Fibroblast of the aortic adventitia (primary cell): ENCODE measurements at regions not wholly inside any gene's neighbourhood (a gene's known extent, or its start where the extent isn't known, plus 50 kb on each side); places are given as distances from the start of the nearest gene placed in this dataset.
"Not testable (repeated sequence)": the region's sequence is repeated elsewhere in the genome, so short reads cannot be mapped to it uniquely, and the experiment has no call there.

Experiments used
- DNase-seq: peaks from one replicate; pipeline ENCODE4 v3.0.0-alpha.2; 2010; ENCODE audit warnings: low read depth
- H3K4me3 ChIP-seq: 2 replicates; pipeline ENCODE4 v1.5.1; 2011; ENCODE audit warnings: low read depth, mild to moderate bottlenecking, control low read depth, low read length, moderate library complexity
- CTCF ChIP-seq: IDR thresholded peaks from 2 replicates; pipeline ENCODE4 v1.5.1; 2011; ENCODE audit warnings: mild to moderate bottlenecking, low read length, control low read depth, inconsistent platforms; ENCODE audit not compliant: insufficient read depth

DNA sequence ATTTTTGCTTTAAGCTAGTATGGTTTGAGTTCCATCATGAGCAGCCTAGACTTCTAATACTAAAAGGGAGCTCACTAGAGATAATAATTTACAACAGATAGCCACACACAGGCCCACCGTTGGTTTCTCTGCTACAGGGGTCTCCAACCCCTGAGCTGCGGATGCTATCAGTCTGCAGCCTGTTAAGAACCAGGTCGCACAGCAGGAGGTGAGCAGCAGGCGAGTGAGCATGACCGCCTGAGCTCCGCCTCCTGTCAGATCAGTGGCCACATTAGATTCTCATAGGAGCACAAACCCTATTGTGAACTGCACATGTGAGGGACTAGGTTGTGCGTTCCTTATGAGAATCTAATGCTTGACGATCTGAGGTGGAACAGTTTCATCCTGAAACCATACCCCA is 150.6 kb downstream of the HRH4 start:
- no peak for TF ChIP-seq CTCF
- H3K4me3 ChIP-seq = no peak overlapping the region
- no peak for DNase-seq

- DNase-seq = no peak
- no peak overlapping the region for H3K4me3 ChIP-seq
- no peak for TF ChIP-seq CTCF
Measured at GRCh38 chr18:24613896-24614640, 153.6 kb downstream of the HRH4 start.

GRCh38 chr18:24616653-24617052 is 156.2 kb downstream of the HRH4 start:
- DNase-seq = no peak
- TF ChIP-seq CTCF = no peak
- no peak overlapping the region for H3K4me3 ChIP-seq

DNA sequence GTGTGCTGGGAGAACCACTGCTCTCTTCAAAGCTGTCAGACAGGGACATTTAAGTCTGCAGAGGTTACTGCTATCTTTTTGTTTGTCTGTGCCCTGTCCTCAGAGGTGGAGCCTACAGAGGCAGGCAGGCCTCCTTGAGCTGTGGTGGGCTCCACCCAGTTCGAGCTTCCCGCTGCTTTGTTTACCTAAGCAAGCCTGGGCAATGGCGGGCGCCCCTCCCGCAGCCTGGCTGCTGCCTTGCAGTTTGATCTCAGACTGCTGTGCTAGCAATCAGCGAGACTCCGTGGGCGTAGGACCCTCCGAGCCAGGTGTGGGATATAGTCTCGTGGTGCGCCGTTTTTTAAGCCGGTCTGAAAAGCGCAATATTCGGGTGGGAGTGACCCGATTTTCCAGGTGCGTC is 164.0 kb downstream of the HRH4 start:
- DNase-seq, H3K4me3 ChIP-seq: not testable (repeated sequence)

DNA sequence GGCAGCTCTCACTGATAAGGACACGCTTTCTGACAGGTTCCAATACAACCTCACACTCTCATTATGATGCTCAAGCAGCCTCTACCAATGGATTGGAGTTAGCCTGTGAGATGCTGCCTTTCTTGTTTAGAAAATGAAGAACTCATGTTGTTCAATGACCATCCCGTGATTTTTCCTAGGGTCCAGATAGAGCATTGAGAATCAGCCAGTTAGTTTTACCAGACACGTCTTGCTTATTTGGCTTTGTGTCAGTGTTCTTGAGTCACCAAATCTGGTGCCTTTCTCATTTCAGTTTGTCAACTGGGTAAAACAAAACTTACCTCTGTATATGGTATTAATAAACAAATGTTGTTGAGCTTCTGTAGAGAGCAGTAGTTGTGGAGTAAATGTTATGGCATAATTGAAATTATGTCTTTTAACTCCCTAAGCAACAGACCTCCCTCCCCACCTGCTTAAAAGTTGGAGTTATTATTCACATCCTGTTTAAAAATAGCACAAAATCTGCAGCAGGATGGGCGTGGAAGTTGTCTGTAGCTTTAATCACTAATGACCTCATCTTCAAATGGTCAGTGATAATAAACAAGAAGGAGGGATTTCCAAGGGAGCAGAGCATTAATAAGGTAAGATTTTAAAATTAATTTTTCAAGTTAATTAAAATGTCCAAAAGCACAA is 167.3 kb downstream of the HRH4 start:
- no peak for DNase-seq
- no peak overlapping the region for H3K4me3 ChIP-seq
- no peak for TF ChIP-seq CTCF

DNA sequence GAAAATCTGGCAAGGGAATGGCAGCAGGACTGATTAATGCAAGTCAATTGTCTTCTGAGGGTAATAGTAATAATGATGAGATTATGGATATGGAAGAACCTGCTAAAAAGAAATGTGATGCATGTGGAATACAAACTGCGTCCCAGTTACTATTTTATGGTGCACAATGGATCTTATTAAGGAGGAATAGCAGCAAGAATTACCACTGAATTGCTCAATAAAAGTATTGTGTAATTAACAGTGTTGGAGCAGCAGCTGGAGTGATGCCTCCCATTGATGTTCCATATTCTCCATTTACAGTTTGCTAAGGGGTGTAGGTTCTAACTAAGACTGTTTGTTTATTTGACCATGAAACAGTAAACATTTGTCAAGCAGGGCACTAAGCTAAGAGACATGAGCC is 167.9 kb downstream of the HRH4 start:
- DNase-seq = peak; percentile 1
- no peak overlapping the region for H3K4me3 ChIP-seq

DNA sequence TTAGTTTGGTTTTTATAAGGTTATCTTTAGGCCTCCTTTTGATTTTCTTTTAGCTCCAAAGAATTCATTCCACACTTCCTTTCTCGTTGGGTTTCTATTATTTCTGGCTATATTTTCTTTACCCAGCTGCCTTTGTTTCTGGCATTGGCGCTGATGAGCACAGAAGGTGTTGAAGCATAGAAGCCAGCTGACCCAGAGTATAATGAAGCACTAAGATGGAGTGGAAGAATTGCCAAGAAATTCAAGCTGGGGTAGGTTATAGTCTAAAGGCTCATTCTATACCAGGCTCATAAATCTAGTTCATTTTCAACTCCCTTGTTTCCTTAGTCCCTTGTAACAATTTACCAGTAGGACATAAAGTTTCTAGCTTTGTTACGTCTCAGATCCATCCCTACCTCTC is 169.5 kb downstream of the HRH4 start:
- no peak for DNase-seq
- no peak for TF ChIP-seq CTCF
- H3K4me3 ChIP-seq = no peak overlapping the region

More for the DNA sequence above, 167.9 kb downstream of the HRH4 start:
- TF ChIP-seq CTCF = no peak
